Mucosa of descending colon (tissue), 3 donors: ENCODE measurements at regions not wholly inside any gene's neighbourhood (a gene's known extent, or its start where the extent isn't known, plus 50 kb on each side); places are given as distances from the start of the nearest gene placed in this dataset.

Experiments used
- ATAC-seq: fragments of 200-7000 bp; cut with Tn5 transposase; one replicate; pipeline ENCODE4 v1.9.1; 2020; ENCODE audit warnings: mild to moderate bottlenecking, moderate library complexity
- DNase-seq, 3 donors: peaks; one replicate each; pipeline ENCODE4 v3.0.0-alpha.2; 2020
- H3K36me3 ChIP-seq: fragments of 200-600 bp; one replicate; pipeline ENCODE4 v1.8.0; 2021; ENCODE audit warnings: low read depth, mild to moderate bottlenecking
- H3K4me1 ChIP-seq: fragments of 200-600 bp; one replicate; pipeline ENCODE4 v1.8.0; 2021; ENCODE audit warnings: low read depth, mild to moderate bottlenecking
- H3K4me3 ChIP-seq: fragments of 200-600 bp; one replicate; pipeline ENCODE4 v1.8.0; 2021; ENCODE audit warnings: mild to moderate bottlenecking
- H3K9me3 ChIP-seq: fragments of 200-600 bp; one replicate; pipeline ENCODE4 v1.8.0; 2021; ENCODE audit warnings: mild to moderate bottlenecking
- intact Hi-C, 2 donors: fragments of 100-400 bp; cut with DNase I in 1 of 2; cut with micrococcal nuclease in 1 of 2; formaldehyde crosslinking; loops; one replicate each; pipeline versions ENCODE4 v1.11.0 to v1.11.1; 2022; cut with DNase I, micrococcal nuclease
- TF ChIP-seq, protein P1 (sequence below): fragments of 200-600 bp; IDR thresholded peaks from one replicate; pipeline ENCODE4 v1.8.0; 2022; ENCODE audit warnings: antibody characterized with exemption, mild to moderate bottlenecking
- donor health status: DM: no; HTN: no; CAD: no; lungs with moderate emphysema.
- donor health status: DM: no; HTN: no; CAD: no.
- donor health status: DM: no; HTN: yes; CAD: no.

DNA sequence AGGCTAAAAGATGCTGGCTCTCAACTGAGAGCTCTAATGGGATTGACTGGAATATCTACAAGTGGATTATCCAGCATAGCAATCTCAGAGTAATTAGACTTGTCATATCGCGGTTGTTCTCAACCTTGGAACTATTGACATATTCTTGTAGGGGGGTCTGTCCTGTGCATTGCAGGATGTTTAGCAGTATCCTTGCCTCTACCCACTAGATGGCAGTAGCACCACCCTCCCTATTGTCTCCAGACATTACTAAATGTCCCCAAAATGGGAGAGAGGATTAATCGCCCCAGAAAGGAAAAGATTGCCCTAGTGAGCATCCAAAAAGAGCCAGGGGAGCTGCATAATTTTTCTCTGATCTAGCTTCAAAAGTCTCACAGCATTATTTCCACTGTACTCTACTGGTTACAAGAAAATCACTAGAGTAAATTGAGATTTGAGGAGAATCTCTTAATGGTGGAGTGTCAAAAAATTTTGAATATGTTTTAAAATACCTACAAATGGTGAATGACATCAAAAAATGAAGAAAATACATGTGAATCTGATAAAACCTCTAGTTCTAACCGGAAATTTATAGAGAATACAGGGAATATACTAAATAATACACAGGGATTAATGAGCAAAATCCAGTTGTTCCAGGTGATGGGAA lies 388.2 kb upstream of the AGTR1 start:
- ATAC-seq (peak; percentile 50), DNase-seq (peak in 1 of 3 donors; percentile 40)
- TF ChIP-seq, protein P1, sequence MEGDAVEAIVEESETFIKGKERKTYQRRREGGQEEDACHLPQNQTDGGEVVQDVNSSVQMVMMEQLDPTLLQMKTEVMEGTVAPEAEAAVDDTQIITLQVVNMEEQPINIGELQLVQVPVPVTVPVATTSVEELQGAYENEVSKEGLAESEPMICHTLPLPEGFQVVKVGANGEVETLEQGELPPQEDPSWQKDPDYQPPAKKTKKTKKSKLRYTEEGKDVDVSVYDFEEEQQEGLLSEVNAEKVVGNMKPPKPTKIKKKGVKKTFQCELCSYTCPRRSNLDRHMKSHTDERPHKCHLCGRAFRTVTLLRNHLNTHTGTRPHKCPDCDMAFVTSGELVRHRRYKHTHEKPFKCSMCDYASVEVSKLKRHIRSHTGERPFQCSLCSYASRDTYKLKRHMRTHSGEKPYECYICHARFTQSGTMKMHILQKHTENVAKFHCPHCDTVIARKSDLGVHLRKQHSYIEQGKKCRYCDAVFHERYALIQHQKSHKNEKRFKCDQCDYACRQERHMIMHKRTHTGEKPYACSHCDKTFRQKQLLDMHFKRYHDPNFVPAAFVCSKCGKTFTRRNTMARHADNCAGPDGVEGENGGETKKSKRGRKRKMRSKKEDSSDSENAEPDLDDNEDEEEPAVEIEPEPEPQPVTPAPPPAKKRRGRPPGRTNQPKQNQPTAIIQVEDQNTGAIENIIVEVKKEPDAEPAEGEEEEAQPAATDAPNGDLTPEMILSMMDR = no peak
- no peak overlapping the region for H3K4me3 ChIP-seq
- intact Hi-C loops = no loop called here
- H3K9me3 ChIP-seq = no peaks in the 10 kb centered on the region
- no peaks in the 10 kb centered on the region for H3K36me3 ChIP-seq
- no peaks in the 10 kb centered on the region for H3K4me1 ChIP-seq

DNA sequence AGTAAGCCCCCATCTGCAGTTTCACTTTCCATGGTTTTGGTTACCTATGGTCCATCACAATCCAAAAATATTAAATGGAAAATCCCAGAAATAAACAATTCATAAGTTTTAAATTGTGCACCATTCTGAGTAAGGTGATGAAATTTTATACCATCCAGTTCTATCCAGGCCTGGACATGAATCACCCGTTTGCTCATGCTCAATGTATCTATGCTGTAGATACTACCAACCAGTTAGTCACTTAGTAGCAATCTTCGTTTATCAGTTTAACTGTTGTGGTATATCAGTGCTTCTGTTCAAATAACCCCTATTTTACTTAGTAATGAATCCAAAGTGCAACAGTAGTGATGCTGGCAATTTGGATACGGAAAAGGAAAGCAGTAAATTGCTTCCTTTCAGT lies 381.9 kb upstream of the AGTR1 start:
- no peak for DNase-seq
- TF ChIP-seq, protein P1 = no peak
- ATAC-seq = no peak
- H3K4me3 ChIP-seq = no peak overlapping the region
- H3K4me1 ChIP-seq = no peaks in the 10 kb centered on the region
- no peaks in the 10 kb centered on the region for H3K36me3 ChIP-seq
- intact Hi-C loops = no loop called here
- H3K9me3 ChIP-seq = no peaks in the 10 kb centered on the region

DNA sequence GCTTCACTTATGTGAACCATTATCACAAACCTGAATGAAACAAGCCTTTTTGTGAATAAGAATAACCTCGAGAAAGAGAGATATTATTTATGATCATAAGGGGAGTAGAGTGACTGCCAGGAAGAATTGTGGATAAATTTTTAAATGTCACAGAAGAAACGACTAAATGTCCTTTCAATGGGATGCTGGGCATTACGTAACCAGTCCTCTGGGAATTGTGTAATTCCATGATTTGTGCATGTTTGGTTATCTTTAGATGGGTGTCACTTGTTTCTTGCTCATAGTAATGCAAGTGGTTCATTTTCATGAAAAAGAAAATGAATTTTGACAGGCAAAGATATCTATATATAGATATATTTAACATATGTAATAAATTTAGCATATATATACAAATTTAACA lies 379.5 kb upstream of the AGTR1 start:
- Histone ChIP-seq H3K4me3 (no peak overlapping the region), H3K36me3 (no peaks in the 10 kb centered on the region), H3K4me1 (no peaks in the 10 kb centered on the region), H3K9me3 (no peaks in the 10 kb centered on the region)
- intact Hi-C loops = no loop called here
- ATAC-seq = no peak
- DNase-seq = no peak
- TF ChIP-seq, protein P1 = no peak

DNA sequence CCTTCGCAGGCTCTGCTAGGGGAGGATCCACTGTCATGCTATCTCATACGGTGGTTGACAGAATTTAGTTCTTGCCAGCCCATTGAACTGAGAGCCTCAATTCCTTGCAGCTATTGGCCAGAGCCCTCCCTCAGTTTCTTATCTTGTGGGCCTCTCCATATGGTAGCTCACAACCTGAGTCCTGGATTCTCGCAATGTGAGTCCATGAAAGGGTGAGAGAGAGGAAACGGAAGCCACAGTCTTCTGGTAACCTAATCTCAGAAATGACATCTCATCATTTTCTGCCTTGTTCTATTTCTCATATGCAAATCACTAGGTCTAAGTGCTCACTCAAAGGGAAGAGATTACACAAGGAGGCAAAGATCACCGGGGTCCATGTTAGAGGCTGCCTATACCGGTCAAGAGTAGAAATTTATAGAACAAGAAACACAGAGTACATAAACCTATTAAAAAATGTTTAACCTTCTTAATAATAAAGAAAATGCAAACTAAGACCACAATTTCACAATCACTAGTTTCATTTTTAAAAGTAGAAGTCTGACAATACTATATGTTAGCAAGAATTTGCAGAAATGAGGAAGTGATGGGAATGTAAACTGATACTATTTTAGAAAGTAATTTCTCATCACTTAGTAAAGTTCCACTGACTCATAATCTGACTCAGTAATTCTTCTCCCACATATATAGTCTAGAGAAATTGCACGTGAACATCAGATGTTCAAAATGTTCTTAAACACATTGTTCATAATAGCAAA lies 378.4 kb upstream of the AGTR1 start:
- DNase-seq = no peak
- TF ChIP-seq, protein P1 = no peak
- no peaks in the 10 kb centered on the region for H3K36me3 ChIP-seq
- no peaks in the 10 kb centered on the region for H3K9me3 ChIP-seq
- no peaks in the 10 kb centered on the region for H3K4me1 ChIP-seq
- ATAC-seq = peak; percentile 38
- no peak overlapping the region for H3K4me3 ChIP-seq
- intact Hi-C loops = no loop called here

DNA sequence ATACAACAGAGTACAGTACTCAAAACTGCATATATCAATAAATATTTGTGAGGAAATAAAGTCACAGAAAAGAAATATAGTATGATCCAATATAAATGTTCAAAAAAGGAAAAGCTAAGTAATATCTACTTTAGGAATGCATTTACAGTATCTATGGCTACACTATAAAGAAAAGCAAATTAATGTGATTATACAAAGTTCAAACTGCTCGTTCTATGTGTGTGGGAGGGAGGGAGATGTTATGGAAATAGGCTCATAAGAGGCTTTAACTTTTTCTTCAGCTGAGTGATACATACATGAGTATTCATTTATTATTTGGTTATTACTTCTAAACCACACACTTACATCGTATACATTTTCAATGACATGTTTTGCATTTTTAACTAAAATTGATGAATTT lies 377.7 kb upstream of the AGTR1 start:
- DNase-seq (no peak), ATAC-seq (no peak)
- intact Hi-C loops = no loop called here
- no peaks in the 10 kb centered on the region for H3K4me1 ChIP-seq
- H3K4me3 ChIP-seq = no peak overlapping the region
- H3K36me3 ChIP-seq = no peaks in the 10 kb centered on the region
- TF ChIP-seq, protein P1 = no peak
- H3K9me3 ChIP-seq = no peaks in the 10 kb centered on the region
